IgD-negative memory B cell (primary cell): ENCODE measurements at regions not wholly inside any gene's neighbourhood (a gene's known extent, or its start where the extent isn't known, plus 50 kb on each side); places are given as distances from the start of the nearest gene placed in this dataset.

ENCODE experiments used
- H3K27ac Mint-ChIP-seq, 3 donors: one replicate each; pipeline ENCODE4 v1.8.0; 2020 to 2022; ENCODE audit warnings: mild to moderate bottlenecking in 3 of 3, mixed read lengths in 3 of 3, moderate library complexity in 1 of 3
- H3K27me3 Mint-ChIP-seq: one replicate; pipeline ENCODE4 v1.8.0; 2021; ENCODE audit warnings: mixed read lengths
- H3K36me3 Mint-ChIP-seq: one replicate; pipeline ENCODE4 v1.8.0; 2020; ENCODE audit warnings: mild to moderate bottlenecking, mixed read lengths
- H3K4me1 Mint-ChIP-seq, 3 donors: one replicate each; pipeline ENCODE4 v1.8.0; 2020 to 2022; ENCODE audit warnings: mixed read lengths in 3 of 3, mild to moderate bottlenecking in 1 of 3
- H3K4me3 Mint-ChIP-seq, 4 donors: one replicate each; pipeline ENCODE4 v1.8.0; 2020 to 2022; ENCODE audit warnings: mild to moderate bottlenecking in 4 of 4, mixed read lengths in 4 of 4, moderate library complexity in 3 of 4
- H3K9me3 Mint-ChIP-seq, 3 donors: one replicate each; pipeline ENCODE4 v1.8.0; 2020 to 2021; ENCODE audit warnings: mixed read lengths in 3 of 3, mild to moderate bottlenecking in 1 of 3

GRCh38 chr14:54129850-54130640, 173.4 kb upstream of the BMP4 start:
- H3K9me3 Mint-ChIP-seq: peaks cover 0 to 3% (median 0%) of the 10 kb centered on the region in 3 donors
- H3K27me3 Mint-ChIP-seq: no peaks in the 10 kb centered on the region
- no peak overlapping the region for H3K27ac Mint-ChIP-seq
- H3K4me1 Mint-ChIP-seq: no peaks in the 10 kb centered on the region
- H3K4me3 Mint-ChIP-seq: no peak overlapping the region
- H3K36me3 Mint-ChIP-seq: no peaks in the 10 kb centered on the region

GRCh38 chr14:54132496-54132895, 175.9 kb upstream of the BMP4 start:
- no peak overlapping the region for H3K27ac Mint-ChIP-seq
- H3K4me1 Mint-ChIP-seq: peaks cover 0 to 2% (median 0%) of the 10 kb centered on the region in 3 donors
- peaks cover 0 to 3% (median 0%) of the 10 kb centered on the region in 3 donors for H3K9me3 Mint-ChIP-seq
- H3K27me3 Mint-ChIP-seq: peaks cover 2% of the 10 kb centered on the region
- no peak overlapping the region for H3K4me3 Mint-ChIP-seq
- H3K36me3 Mint-ChIP-seq: no peaks in the 10 kb centered on the region

GRCh38 chr14:54133896-54134295, 177.3 kb upstream of the BMP4 start:
- H3K27ac Mint-ChIP-seq: no peak overlapping the region
- H3K27me3 Mint-ChIP-seq: peaks cover 2% of the 10 kb centered on the region
- H3K4me3 Mint-ChIP-seq: no peak overlapping the region
- H3K4me1 Mint-ChIP-seq: peaks cover 0 to 3% (median 2%) of the 10 kb centered on the region in 3 donors
- H3K36me3 Mint-ChIP-seq: no peaks in the 10 kb centered on the region
- peaks cover 0 to 3% (median 0%) of the 10 kb centered on the region in 3 donors for H3K9me3 Mint-ChIP-seq

GRCh38 chr14:54135804-54136280, 179.2 kb upstream of the BMP4 start:
- H3K9me3 Mint-ChIP-seq: peaks cover 0 to 3% (median 1%) of the 10 kb centered on the region in 3 donors

GRCh38 chr14:54136894-54137613, 180.4 kb upstream of the BMP4 start:
- Mint-ChIP-seq H3K36me3 (no peaks in the 10 kb centered on the region), H3K9me3 (peaks cover 0 to 4% (median 1%) of the 10 kb centered on the region in 3 donors), H3K4me1 (peaks cover 0 to 3% (median 2%) of the 10 kb centered on the region in 3 donors), H3K27me3 (peaks cover 2% of the 10 kb centered on the region), H3K4me3 (no peak overlapping the region), H3K27ac (no peak overlapping the region)

More at GRCh38 chr14:54135804-54136280, 179.2 kb upstream of the BMP4 start:
- Mint-ChIP-seq H3K4me3 (no peak overlapping the region), H3K27ac (no peak overlapping the region), H3K36me3 (no peaks in the 10 kb centered on the region), H3K27me3 (peaks cover 2% of the 10 kb centered on the region), H3K4me1 (peaks cover 0 to 3% (median 2%) of the 10 kb centered on the region in 3 donors)

GRCh38 chr14:54137614-54137961, 181.0 kb upstream of the BMP4 start:
- H3K27me3 Mint-ChIP-seq: peaks cover 3% of the 10 kb centered on the region
- H3K9me3 Mint-ChIP-seq: peaks cover 0 to 4% (median 1%) of the 10 kb centered on the region in 3 donors
- peaks cover 0 to 3% (median 2%) of the 10 kb centered on the region in 3 donors for H3K4me1 Mint-ChIP-seq
- no peak overlapping the region for H3K27ac Mint-ChIP-seq
- H3K4me3 Mint-ChIP-seq: no peak overlapping the region
- no peaks in the 10 kb centered on the region for H3K36me3 Mint-ChIP-seq

- H3K36me3 Mint-ChIP-seq: no peaks in the 10 kb centered on the region
- H3K9me3 Mint-ChIP-seq: peaks cover 0 to 4% (median 1%) of the 10 kb centered on the region in 3 donors
- no peak overlapping the region for H3K27ac Mint-ChIP-seq
- H3K4me1 Mint-ChIP-seq: peaks cover 0 to 3% (median 2%) of the 10 kb centered on the region in 3 donors
- H3K4me3 Mint-ChIP-seq: no peak overlapping the region
- H3K27me3 Mint-ChIP-seq: peaks cover 3% of the 10 kb centered on the region
Measured at GRCh38 chr14:54138024-54138353, 181.4 kb upstream of the BMP4 start.

GRCh38 chr14:54138354-54139038, 181.9 kb upstream of the BMP4 start:
- Mint-ChIP-seq H3K4me3 (no peak overlapping the region), H3K9me3 (peaks cover 0 to 4% (median 1%) of the 10 kb centered on the region in 3 donors), H3K36me3 (no peaks in the 10 kb centered on the region), H3K27me3 (peaks cover 3% of the 10 kb centered on the region), H3K27ac (no peak overlapping the region), H3K4me1 (peaks cover 0 to 3% (median 2%) of the 10 kb centered on the region in 3 donors)

- peaks cover 3% of the 10 kb centered on the region for H3K27me3 Mint-ChIP-seq
- H3K27ac Mint-ChIP-seq: no peak overlapping the region
- H3K9me3 Mint-ChIP-seq: peaks cover 0 to 2% (median 1%) of the 10 kb centered on the region in 3 donors
- H3K4me3 Mint-ChIP-seq: no peak overlapping the region
- peaks cover 0 to 3% (median 2%) of the 10 kb centered on the region in 3 donors for H3K4me1 Mint-ChIP-seq
- H3K36me3 Mint-ChIP-seq: no peaks in the 10 kb centered on the region
Measured at GRCh38 chr14:54140551-54140950, 183.9 kb upstream of the BMP4 start.

- no peaks in the 10 kb centered on the region for H3K36me3 Mint-ChIP-seq
- H3K27me3 Mint-ChIP-seq: peaks cover 3% of the 10 kb centered on the region
- H3K4me3 Mint-ChIP-seq: no peak overlapping the region
- no peaks in the 10 kb centered on the region for H3K4me1 Mint-ChIP-seq
- H3K27ac Mint-ChIP-seq: no peak overlapping the region
- H3K9me3 Mint-ChIP-seq: peaks cover 0 to 27% (median 8%) of the 10 kb centered on the region in 3 donors
Measured at GRCh38 chr14:54146601-54147000, 190.0 kb upstream of the BMP4 start.

GRCh38 chr14:54147282-54147681, 190.7 kb upstream of the BMP4 start:
- Mint-ChIP-seq H3K27me3 (peaks cover 2% of the 10 kb centered on the region), H3K27ac (no peak overlapping the region), H3K4me3 (no peak overlapping the region), H3K9me3 (peaks cover 0 to 27% (median 8%) of the 10 kb centered on the region in 3 donors), H3K36me3 (no peaks in the 10 kb centered on the region), H3K4me1 (no peaks in the 10 kb centered on the region)

GRCh38 chr14:54147758-54148157, 191.1 kb upstream of the BMP4 start:
- Mint-ChIP-seq H3K27ac (no peak overlapping the region), H3K4me3 (no peak overlapping the region), H3K9me3 (peaks cover 0 to 27% (median 9%) of the 10 kb centered on the region in 3 donors), H3K27me3 (peaks cover 2% of the 10 kb centered on the region), H3K36me3 (no peaks in the 10 kb centered on the region), H3K4me1 (no peaks in the 10 kb centered on the region)

- Mint-ChIP-seq H3K9me3 (peaks cover 0 to 27% (median 11%) of the 10 kb centered on the region in 3 donors), H3K4me1 (no peaks in the 10 kb centered on the region), H3K27me3 (peaks cover 2% of the 10 kb centered on the region), H3K4me3 (no peak overlapping the region), H3K27ac (no peak overlapping the region), H3K36me3 (no peaks in the 10 kb centered on the region)
Measured at GRCh38 chr14:54148251-54148650, 191.6 kb upstream of the BMP4 start.

- no peak overlapping the region for H3K4me3 Mint-ChIP-seq
- no peaks in the 10 kb centered on the region for H3K4me1 Mint-ChIP-seq
Measured at GRCh38 chr14:54152351-54152750, 195.7 kb upstream of the BMP4 start.

More at GRCh38 chr14:54152351-54152750, 195.7 kb upstream of the BMP4 start:
- H3K9me3 Mint-ChIP-seq: peaks cover 0 to 26% (median 11%) of the 10 kb centered on the region in 3 donors
- H3K27ac Mint-ChIP-seq: no peak overlapping the region
- peaks cover 2% of the 10 kb centered on the region for H3K27me3 Mint-ChIP-seq
- H3K36me3 Mint-ChIP-seq: no peaks in the 10 kb centered on the region
